ENCODE measurements at regions not wholly inside any gene's neighbourhood (a gene's known extent, or its start where the extent isn't known, plus 50 kb on each side); places are given as distances from the start of the nearest gene placed in this dataset.

- no peak overlapping the region for H3K27ac Mint-ChIP-seq
- H3K27me3 Mint-ChIP-seq: no peaks in the 10 kb centered on the region
- no peaks in the 10 kb centered on the region for H3K4me1 Mint-ChIP-seq (ENCODE audit: unreplicated experiment)
- H3K9me3 Mint-ChIP-seq: no peaks in the 10 kb centered on the region
- no peaks in the 10 kb centered on the region for H3K36me3 Mint-ChIP-seq
- H3K4me3 Mint-ChIP-seq: no peak overlapping the region
- no peak for TF ChIP-seq CTCF (conservative IDR thresholded peaks at IDR 0.05)
- DNase-seq (ENCODE audit: extremely low spot score, unreplicated experiment): no peak
Measured at GRCh38 chr5:63524281-63524680, 438.0 kb downstream of the HTR1A start.

- H3K9me3 Mint-ChIP-seq: no peaks in the 10 kb centered on the region
- H3K27me3 Mint-ChIP-seq: no peaks in the 10 kb centered on the region
- no peaks in the 10 kb centered on the region for H3K36me3 Mint-ChIP-seq
Measured at GRCh38 chr5:63516006-63516405, 446.2 kb downstream of the HTR1A start.

DNA sequence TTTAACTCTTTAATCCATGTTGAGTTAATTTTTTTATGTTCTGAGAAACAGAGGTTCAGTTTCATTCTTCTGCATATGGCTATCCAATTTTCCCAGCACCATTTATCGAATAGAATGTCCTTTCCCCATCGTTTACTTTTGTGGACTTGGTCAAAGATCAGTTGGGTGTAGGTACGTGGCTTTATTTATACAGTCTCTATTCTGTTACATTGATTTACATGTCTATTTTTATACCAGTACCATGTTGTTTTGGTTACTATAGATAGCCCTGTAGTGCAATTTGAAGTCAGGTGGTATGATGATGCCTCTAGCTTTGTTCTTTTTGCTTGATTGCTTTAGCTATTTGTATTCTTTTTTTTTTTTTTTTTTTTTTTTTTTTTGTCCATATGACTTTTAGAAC lies 462.0 kb downstream of the HTR1A start:
- H3K9me3 Mint-ChIP-seq: peaks cover 7% of the 10 kb centered on the region
- no peak for TF ChIP-seq CTCF (conservative IDR thresholded peaks at IDR 0.05)

More at GRCh38 chr5:63516006-63516405, 446.2 kb downstream of the HTR1A start:
- no peak for TF ChIP-seq CTCF (conservative IDR thresholded peaks at IDR 0.05)
- Mint-ChIP-seq H3K4me3 (no peak overlapping the region), H3K4me1 (ENCODE audit: unreplicated experiment) (no peaks in the 10 kb centered on the region), H3K27ac (no peak overlapping the region)
- DNase-seq (ENCODE audit: extremely low spot score, unreplicated experiment): no peak

GRCh38 chr5:63495225-63495624 lies 467.0 kb downstream of the HTR1A start:
- no peaks in the 10 kb centered on the region for H3K4me1 Mint-ChIP-seq (ENCODE audit: unreplicated experiment)
- DNase-seq (ENCODE audit: extremely low spot score, unreplicated experiment): no peak
- no peaks in the 10 kb centered on the region for H3K9me3 Mint-ChIP-seq
- H3K27ac Mint-ChIP-seq: no peak overlapping the region
- TF ChIP-seq CTCF (conservative IDR thresholded peaks at IDR 0.05): no peak
- no peaks in the 10 kb centered on the region for H3K36me3 Mint-ChIP-seq
- no peaks in the 10 kb centered on the region for H3K27me3 Mint-ChIP-seq
- H3K4me3 Mint-ChIP-seq: no peak overlapping the region

More for the DNA sequence above, 462.0 kb downstream of the HTR1A start:
- no peak overlapping the region for H3K4me3 Mint-ChIP-seq
- H3K27ac Mint-ChIP-seq: no peak overlapping the region
- no peaks in the 10 kb centered on the region for H3K4me1 Mint-ChIP-seq (ENCODE audit: unreplicated experiment)
- H3K27me3 Mint-ChIP-seq: no peaks in the 10 kb centered on the region
- no peak for DNase-seq (ENCODE audit: extremely low spot score, unreplicated experiment)
- H3K36me3 Mint-ChIP-seq: no peaks in the 10 kb centered on the region

DNA sequence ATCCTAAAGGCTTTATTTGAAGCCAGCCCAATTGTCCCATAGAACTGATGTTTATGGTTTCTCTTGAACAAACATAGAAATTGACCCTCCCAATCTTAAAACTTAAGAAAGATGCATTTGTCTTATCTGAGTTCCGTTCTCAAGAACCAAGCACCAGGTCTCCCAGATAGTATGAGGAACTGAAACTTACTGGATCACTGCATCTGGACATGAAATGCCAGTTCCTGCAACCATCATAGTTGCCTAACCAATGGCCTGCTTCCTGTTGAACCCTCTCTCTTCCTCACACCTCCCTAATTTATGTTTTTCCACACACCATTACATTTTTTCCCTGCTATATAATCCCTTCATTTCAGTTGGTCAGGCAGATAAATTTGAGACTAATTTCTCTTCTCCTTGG lies 478.9 kb downstream of the HTR1A start:
- no peak overlapping the region for H3K4me3 Mint-ChIP-seq
- H3K36me3 Mint-ChIP-seq: no peaks in the 10 kb centered on the region
- H3K27ac Mint-ChIP-seq: no peak overlapping the region
- H3K9me3 Mint-ChIP-seq: no peaks in the 10 kb centered on the region
- DNase-seq (ENCODE audit: extremely low spot score, unreplicated experiment): no peak
- H3K27me3 Mint-ChIP-seq: no peaks in the 10 kb centered on the region
- TF ChIP-seq CTCF (conservative IDR thresholded peaks at IDR 0.05): no peak
- H3K4me1 Mint-ChIP-seq (ENCODE audit: unreplicated experiment): no peaks in the 10 kb centered on the region

- Mint-ChIP-seq H3K4me1 (ENCODE audit: unreplicated experiment) (no peaks in the 10 kb centered on the region), H3K27ac (no peak overlapping the region), H3K36me3 (no peaks in the 10 kb centered on the region), H3K27me3 (no peaks in the 10 kb centered on the region), H3K4me3 (no peak overlapping the region), H3K9me3 (no peaks in the 10 kb centered on the region)
- no peak for DNase-seq (ENCODE audit: extremely low spot score, unreplicated experiment)
- TF ChIP-seq CTCF (conservative IDR thresholded peaks at IDR 0.05): no peak
Measured at GRCh38 chr5:63473335-63473967, 488.8 kb downstream of the HTR1A start.

Data from type B pancreatic cell (in vitro differentiated cells).